Caco-2 (cell line): ENCODE measurements at regions not wholly inside any gene's neighbourhood (a gene's known extent, or its start where the extent isn't known, plus 50 kb on each side); places are given as distances from the start of the nearest gene placed in this dataset.

Experiments
- BruUV-seq: library from RNA; stranded (reverse); fragments of 400-500 nt; replicated peaks from 2 replicates; lab custom pipeline; 2021; lab: Mats Ljungman, UMichigan
- CTCF ChIA-PET: fragments of 300-600 bp; sonication (Branson Sonifier 250); formaldehyde crosslinking; loops from one replicate; lab custom pipeline; 2022; ENCODE audit warnings: antibody characterized with exemption; lab: Charles Lee
- POLR2A ChIA-PET: fragments of 300-600 bp; sonication (Branson Sonifier 250); formaldehyde crosslinking; loops from one replicate; lab custom pipeline; 2022; ENCODE audit warnings: antibody characterized with exemption; lab: Charles Lee
- DNase-seq, 2 experiments: peaks; one replicate each; pipeline versions ENCODE4 v3.0.0 to v3.0.0-alpha.2; 2020 to 2022
- H3K27me3 ChIP-seq: replicated peaks from 2 replicates; pipeline ENCODE4 v1.6.0; 2011; ENCODE audit warnings: low read length; ENCODE audit not compliant: control insufficient read depth, insufficient read depth
- H3K36me3 ChIP-seq: 2 replicates; pipeline ENCODE4 v1.5.1; 2011; ENCODE audit warnings: low read length; ENCODE audit not compliant: control insufficient read depth, insufficient read depth
- H3K4me1 ChIP-seq: fragments of 250-450 bp; sonication (Bioruptor Pico); 2 replicates; pipeline ENCODE4 v1.5.1; 2020; ENCODE audit warnings: mild to moderate bottlenecking
- H3K4me3 ChIP-seq: 2 replicates; pipeline ENCODE4 v1.5.1; 2011; ENCODE audit warnings: low read depth, mild to moderate bottlenecking, control low read depth, low read length
- H3K9me3 ChIP-seq: fragments of 250-450 bp; sonication (Bioruptor Pico); 2 replicates; pipeline ENCODE4 v1.5.1; 2020; ENCODE audit warnings: mild to moderate bottlenecking, moderate library complexity
- H3K27ac Mint-ChIP-seq: one replicate; pipeline ENCODE4 v1.8.0; 2022; ENCODE audit warnings: mixed read lengths; ENCODE audit not compliant: unreplicated experiment
- H3K27me3 Mint-ChIP-seq: one replicate; pipeline ENCODE4 v1.8.0; 2022; ENCODE audit warnings: mixed read lengths; ENCODE audit not compliant: insufficient read depth, unreplicated experiment
- H3K36me3 Mint-ChIP-seq: one replicate; pipeline ENCODE4 v1.8.0; 2022; ENCODE audit warnings: mild to moderate bottlenecking, mixed read lengths; ENCODE audit not compliant: insufficient read depth, unreplicated experiment
- H3K4me1 Mint-ChIP-seq: one replicate; pipeline ENCODE4 v1.8.0; 2022; ENCODE audit warnings: low read depth, mixed read lengths; ENCODE audit not compliant: unreplicated experiment
- H3K4me3 Mint-ChIP-seq: one replicate; pipeline ENCODE4 v1.8.0; 2022; ENCODE audit warnings: mild to moderate bottlenecking, moderate library complexity, mixed read lengths; ENCODE audit not compliant: unreplicated experiment
- H3K9me3 Mint-ChIP-seq: one replicate; pipeline ENCODE4 v1.8.0; 2022; ENCODE audit warnings: mixed read lengths; ENCODE audit not compliant: unreplicated experiment
- CTCF ChIP-seq, 2 experiments: fragments of 200-600 bp in 1 of 2; IDR thresholded peaks; 1 replicate in 1 of 2; 2 replicates in 1 of 2; pipeline versions ENCODE4 v1.5.1 to v1.8.0; 2011 to 2022; ENCODE audit warnings: antibody characterized with exemption in 1 of 2, control low read depth in 1 of 2, inconsistent platforms in 1 of 2, low read depth in 1 of 2, low read length in 1 of 2, mild to moderate bottlenecking in 1 of 2, moderate library complexity in 1 of 2; ENCODE audit not compliant: insufficient read depth in 1 of 2, severe bottlenecking in 1 of 2, unreplicated experiment in 1 of 2
- intact Hi-C: fragments of 100-400 bp; cut with micrococcal nuclease; formaldehyde crosslinking; loops from one replicate; pipeline ENCODE4 v1.10.0; 2022; ENCODE audit not compliant: unreplicated experiment

GRCh38 chr16:82300374-82300951, 130.4 kb upstream of the MPHOSPH6 start:
- ChIA-PET CTCF (no interaction called here), POLR2A (no interaction called here)
- no peak for TF ChIP-seq CTCF (IDR thresholded peaks at IDR 0.05; ENCODE audit: insufficient read depth in 1 of 2, low read depth in 1 of 2, low read length in 1 of 2, severe bottlenecking in 1 of 2, unreplicated experiment in 1 of 2)
- H3K36me3 Mint-ChIP-seq: no peaks in the 10 kb centered on the region
- H3K9me3 ChIP-seq: 0 out of 2 replicates have a peak, but pooled peaks cover under 1% of the 10 kb centered on the region
- no TSS peak for BruUV-seq
- no peaks in the 10 kb centered on the region for H3K9me3 Mint-ChIP-seq
- no peak overlapping the region for H3K27ac Mint-ChIP-seq
- no peak overlapping the region for H3K4me3 Mint-ChIP-seq
- no peaks in the 10 kb centered on the region for H3K36me3 ChIP-seq
- no peaks in the 10 kb centered on the region for H3K4me1 ChIP-seq
- no peak overlapping the region for H3K4me3 ChIP-seq
- no peak for DNase-seq
- no peaks in the 10 kb centered on the region for H3K4me1 Mint-ChIP-seq
- H3K27me3 Mint-ChIP-seq: peaks cover 8% of the 10 kb centered on the region
- H3K27me3 ChIP-seq: no peaks in the 10 kb centered on the region
- intact Hi-C loops: no loop called here

DNA sequence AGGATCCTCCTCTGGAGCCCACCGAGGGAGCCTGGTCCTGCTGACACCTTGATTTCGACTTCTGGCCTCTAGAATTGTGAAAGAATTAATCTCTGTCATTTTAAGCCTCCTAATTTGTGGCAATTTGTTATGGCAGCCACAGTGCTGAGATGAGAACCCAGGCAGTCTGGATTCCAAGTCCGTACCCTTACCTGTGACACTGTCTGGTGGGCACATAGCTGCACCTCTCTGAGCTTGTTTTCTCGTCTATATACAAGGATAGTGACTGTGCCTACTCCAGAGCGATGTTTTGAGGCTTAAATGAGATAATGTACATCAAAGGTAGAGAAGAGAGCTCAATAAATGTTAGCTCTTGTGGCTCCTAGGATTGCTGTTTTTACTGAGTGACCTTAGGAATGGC, 128.4 kb upstream of the MPHOSPH6 start:
- Histone ChIP-seq H3K36me3 (no peaks in the 10 kb centered on the region), H3K4me3 (no peak overlapping the region), H3K9me3 (0 out of 2 replicates have a peak, but pooled peaks cover 8% of the 10 kb centered on the region), H3K27me3 (no peaks in the 10 kb centered on the region), H3K4me1 (no peaks in the 10 kb centered on the region)
- H3K27me3 Mint-ChIP-seq: peaks cover 13% of the 10 kb centered on the region
- no peak for DNase-seq
- no peaks in the 10 kb centered on the region for H3K4me1 Mint-ChIP-seq
- intact Hi-C loops: no loop called here
- no peaks in the 10 kb centered on the region for H3K9me3 Mint-ChIP-seq
- H3K36me3 Mint-ChIP-seq: no peaks in the 10 kb centered on the region
- POLR2A ChIA-PET: no interaction called here
- H3K4me3 Mint-ChIP-seq: no peak overlapping the region
- no peak for TF ChIP-seq CTCF (IDR thresholded peaks at IDR 0.05; ENCODE audit: insufficient read depth in 1 of 2, low read depth in 1 of 2, low read length in 1 of 2, severe bottlenecking in 1 of 2, unreplicated experiment in 1 of 2)
- BruUV-seq: no TSS peak
- CTCF ChIA-PET: interaction anchor here (0.6 kb wide), 1 partner anchor 70 kb away, joined by 3 read pairs; no protein-coding TSS in a partner anchor
- H3K27ac Mint-ChIP-seq: no peak overlapping the region

DNA sequence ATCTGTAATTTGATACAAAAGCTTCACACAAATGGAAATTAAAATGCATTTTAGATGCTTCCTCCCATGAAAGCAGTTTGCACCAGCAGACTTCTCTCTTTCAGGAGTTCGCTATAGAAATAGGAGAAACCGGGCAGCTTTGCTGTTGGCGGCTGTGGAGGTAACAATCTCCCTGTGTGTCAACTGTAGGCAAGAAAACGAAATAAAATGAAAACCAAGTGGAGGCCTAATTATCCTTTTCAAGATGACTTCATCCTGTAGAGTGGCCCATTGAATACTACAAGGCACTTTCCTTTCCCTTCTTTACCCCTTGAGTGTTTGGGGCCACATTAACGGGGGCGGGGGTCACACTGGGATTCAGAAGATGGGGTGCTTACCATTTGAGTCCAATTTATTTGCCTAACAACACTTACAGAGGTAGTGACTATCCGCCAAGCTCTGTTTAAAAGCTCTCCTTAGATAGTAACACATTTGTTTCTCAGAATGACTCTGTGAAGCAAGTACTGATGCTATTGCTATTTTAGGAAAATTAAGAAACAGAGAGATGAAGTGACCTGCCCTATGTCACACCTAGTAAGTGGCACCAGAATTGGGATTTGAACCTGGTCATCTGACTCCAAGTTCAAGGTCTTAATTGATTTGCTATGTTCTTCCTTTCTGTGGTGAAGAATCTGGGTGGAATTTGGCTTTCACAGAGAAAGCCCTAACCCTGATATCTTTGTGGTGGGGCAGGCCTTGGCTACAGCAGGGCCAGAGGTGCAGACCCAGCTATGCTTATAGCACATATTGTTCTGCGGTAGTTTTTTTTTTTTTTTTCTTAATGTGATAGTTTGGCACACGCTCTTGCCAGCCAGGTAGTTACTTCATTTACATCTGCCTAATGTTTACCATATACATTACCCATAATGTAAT, 125.5 kb upstream of the MPHOSPH6 start:
- H3K36me3 Mint-ChIP-seq: no peaks in the 10 kb centered on the region
- Histone ChIP-seq H3K9me3 (0 out of 2 replicates have a peak, but pooled peaks cover 8% of the 10 kb centered on the region), H3K27me3 (no peaks in the 10 kb centered on the region), H3K4me1 (no peaks in the 10 kb centered on the region), H3K4me3 (no peak overlapping the region), H3K36me3 (no peaks in the 10 kb centered on the region)
- ChIA-PET CTCF (no interaction called here), POLR2A (no interaction called here)
- no TSS peak for BruUV-seq
- H3K27ac Mint-ChIP-seq: no peak overlapping the region
- intact Hi-C loops: no loop called here
- no peak overlapping the region for H3K4me3 Mint-ChIP-seq
- H3K9me3 Mint-ChIP-seq: no peaks in the 10 kb centered on the region
- no peak for TF ChIP-seq CTCF (IDR thresholded peaks at IDR 0.05; ENCODE audit: insufficient read depth in 1 of 2, low read depth in 1 of 2, low read length in 1 of 2, severe bottlenecking in 1 of 2, unreplicated experiment in 1 of 2)
- no peaks in the 10 kb centered on the region for H3K4me1 Mint-ChIP-seq
- peaks cover 21% of the 10 kb centered on the region for H3K27me3 Mint-ChIP-seq
- no peak for DNase-seq
